Adipocyte (in vitro differentiated cells): ENCODE measurements at regions not wholly inside any gene's neighbourhood (a gene's known extent, or its start where the extent isn't known, plus 50 kb on each side); places are given as distances from the start of the nearest gene placed in this dataset.

Source experiments
- DNase-seq: peaks from one replicate; pipeline ENCODE4 v3.0.0-alpha.2; 2015; ENCODE audit warnings: low read depth
- H3K27me3 ChIP-seq: replicated peaks from 2 replicates; pipeline ENCODE4 v1.7.0; 2013; ENCODE audit warnings: mild to moderate bottlenecking, low read length, moderate library complexity; ENCODE audit not compliant: control insufficient read depth, insufficient read depth
- H3K36me3 ChIP-seq: 2 replicates; pipeline ENCODE4 v1.7.0; 2013; ENCODE audit warnings: low read length, mild to moderate bottlenecking, moderate library complexity; ENCODE audit not compliant: control insufficient read depth, insufficient read depth, severe bottlenecking
- H3K4me1 ChIP-seq: 2 replicates; pipeline ENCODE4 v1.7.0; 2013; ENCODE audit warnings: mild to moderate bottlenecking, low read length, moderate library complexity; ENCODE audit not compliant: control insufficient read depth, insufficient read depth
- H3K4me3 ChIP-seq: 2 replicates; pipeline ENCODE4 v1.7.0; 2013; ENCODE audit warnings: mild to moderate bottlenecking, low read length, moderate library complexity
- H3K9ac ChIP-seq: 2 replicates; pipeline ENCODE4 v1.7.0; 2013; ENCODE audit warnings: mild to moderate bottlenecking, low read length, moderate library complexity
- H3K9me3 ChIP-seq: 2 replicates; pipeline ENCODE4 v1.7.0; 2013; ENCODE audit warnings: mild to moderate bottlenecking, low read length, moderate library complexity; ENCODE audit not compliant: control insufficient read depth

DNA sequence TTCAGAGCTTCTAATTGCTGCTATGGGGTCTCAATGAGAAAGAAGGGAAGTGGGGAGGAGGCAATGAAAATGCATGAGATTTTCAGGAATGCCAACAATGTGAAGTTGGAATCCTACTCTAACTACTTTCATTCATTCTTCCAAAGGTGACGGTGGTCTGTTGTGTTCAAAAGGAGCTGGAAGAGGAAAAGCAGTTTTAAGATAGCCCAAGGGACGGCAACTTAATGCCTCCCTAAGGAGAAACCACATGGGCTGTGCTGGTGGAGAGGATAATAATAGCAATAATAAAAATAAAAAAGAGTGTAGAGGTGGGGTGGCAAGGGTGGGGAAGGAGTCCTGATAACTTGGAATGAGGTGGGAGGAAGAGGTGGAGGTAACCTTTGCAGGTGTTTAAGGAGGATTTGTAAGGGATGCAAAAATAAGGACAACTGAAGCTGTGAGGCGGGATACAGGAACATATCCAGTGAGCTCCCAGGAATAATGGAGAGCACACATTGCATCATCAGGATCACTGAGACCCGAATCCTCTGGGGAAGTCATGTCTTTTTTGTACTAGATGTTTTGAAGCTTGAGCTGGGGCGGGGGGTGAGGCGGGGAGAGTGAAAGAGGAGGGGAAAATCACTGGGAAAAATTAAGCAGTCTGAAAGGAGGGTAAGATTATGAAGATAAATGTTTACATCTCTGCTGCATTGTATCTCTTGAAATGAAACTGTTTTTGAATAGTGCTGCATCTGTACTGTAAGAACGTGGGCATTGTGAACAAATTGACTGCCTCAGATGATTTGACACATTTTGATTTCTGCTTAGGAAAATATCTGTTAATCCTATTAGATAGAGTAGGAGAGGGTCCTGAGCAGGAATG, 120.1 kb upstream of the TMEM161B start:
- Histone ChIP-seq H3K27me3 (no peaks in the 10 kb centered on the region), H3K9me3 (no peaks in the 10 kb centered on the region), H3K4me3 (no peak overlapping the region), H3K4me1 (peaks cover 17% of the 10 kb centered on the region), H3K9ac (no peak overlapping the region), H3K36me3 (no peaks in the 10 kb centered on the region)
- no peak for DNase-seq

DNA sequence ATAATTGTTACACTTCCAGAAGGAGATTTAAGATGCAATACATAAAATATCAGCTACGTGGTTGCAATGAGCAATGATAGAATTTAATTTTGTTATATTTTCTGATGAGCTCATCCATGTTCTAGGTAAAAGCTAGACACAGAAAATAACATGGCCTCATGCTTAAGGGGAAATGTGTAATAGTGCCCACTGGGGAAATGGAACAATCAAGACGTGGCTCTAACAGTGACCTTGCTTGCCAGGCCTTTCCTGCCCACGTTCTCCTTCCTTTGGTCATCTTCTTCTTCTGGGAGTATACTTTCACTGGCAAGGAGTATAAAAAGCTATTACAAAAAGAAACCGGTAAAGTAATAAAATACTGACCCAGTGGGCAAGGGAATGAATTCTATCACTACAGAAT, 116.2 kb upstream of the TMEM161B start:
- no peak for DNase-seq
- H3K4me1 ChIP-seq, result peaks cover 10% of the 10 kb centered on the region
- no peak overlapping the region for H3K4me3 ChIP-seq
- H3K27me3 ChIP-seq, result no peaks in the 10 kb centered on the region
- H3K36me3 ChIP-seq, result no peaks in the 10 kb centered on the region
- no peaks in the 10 kb centered on the region for H3K9me3 ChIP-seq
- H3K9ac ChIP-seq, result no peak overlapping the region

DNA sequence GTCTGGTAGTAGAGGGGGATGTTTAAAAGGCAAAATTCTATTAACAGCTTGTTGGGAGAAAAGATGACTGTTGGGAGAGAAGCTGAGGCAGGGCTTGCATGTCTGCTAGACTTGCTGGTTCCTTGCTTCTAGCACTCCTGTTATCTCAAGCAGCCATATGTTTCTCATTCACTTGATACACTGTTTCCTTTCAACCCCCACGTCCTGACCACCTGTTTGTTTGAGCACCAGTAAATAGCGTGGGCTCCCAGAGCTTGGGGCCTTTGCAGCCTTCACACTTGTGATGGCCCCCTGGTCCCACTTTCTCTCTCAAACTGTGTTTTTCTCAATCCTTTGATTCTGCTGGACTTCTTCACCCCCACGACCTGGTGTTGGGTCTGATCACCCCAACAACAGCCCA, 111.7 kb upstream of the TMEM161B start:
- no peaks in the 10 kb centered on the region for H3K4me1 ChIP-seq
- no peaks in the 10 kb centered on the region for H3K9me3 ChIP-seq
- no peak overlapping the region for H3K9ac ChIP-seq
- no peaks in the 10 kb centered on the region for H3K27me3 ChIP-seq
- no peaks in the 10 kb centered on the region for H3K36me3 ChIP-seq
- no peak overlapping the region for H3K4me3 ChIP-seq
- no peak for DNase-seq

DNA sequence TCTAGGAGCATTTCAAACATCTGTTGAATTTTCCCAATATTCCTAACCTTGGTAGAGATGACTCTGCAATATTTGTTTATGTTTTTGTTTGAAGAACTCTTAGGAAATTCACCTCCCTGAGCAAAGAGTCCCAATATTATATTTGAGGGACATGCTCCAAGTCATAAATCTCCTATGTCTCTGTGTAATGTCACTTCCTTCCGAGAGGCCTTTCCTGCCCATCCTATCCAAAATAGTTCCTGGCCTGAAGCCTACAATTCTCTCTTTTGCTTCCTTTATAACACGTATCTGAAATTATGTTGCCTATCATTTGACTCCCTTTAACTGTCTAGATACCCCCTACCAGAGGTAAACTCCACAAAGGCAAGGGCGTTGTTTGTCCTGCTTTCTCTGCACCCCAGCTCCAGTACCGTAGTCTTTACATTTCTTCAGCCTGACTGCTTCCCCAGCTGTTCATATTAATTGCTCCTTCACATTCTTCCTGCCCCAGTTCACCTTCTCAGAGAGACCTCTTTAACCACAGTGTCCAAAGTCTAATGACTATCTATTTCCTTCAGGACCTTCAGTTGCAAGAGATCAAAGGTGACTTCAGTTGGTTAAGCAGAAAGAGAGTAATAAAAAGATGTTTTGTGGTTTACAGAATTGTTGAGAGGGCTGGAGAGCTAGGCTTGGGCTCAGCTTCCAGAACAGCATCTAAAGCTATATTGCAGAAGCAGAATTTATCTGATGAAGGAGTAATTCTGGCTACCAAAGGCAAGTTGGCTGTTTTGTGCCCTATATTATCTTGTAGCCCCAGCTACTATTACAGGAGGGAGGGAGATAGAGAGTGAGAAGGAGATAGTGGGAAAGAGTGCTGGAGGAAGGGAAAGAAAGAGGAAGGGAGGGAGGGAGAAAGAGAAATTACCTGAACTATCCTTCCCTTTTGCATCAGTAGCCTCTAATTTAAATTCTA, 109.3 kb upstream of the TMEM161B start:
- Histone ChIP-seq H3K4me1 (no peaks in the 10 kb centered on the region), H3K9ac (no peak overlapping the region), H3K36me3 (no peaks in the 10 kb centered on the region), H3K9me3 (no peaks in the 10 kb centered on the region), H3K4me3 (no peak overlapping the region), H3K27me3 (no peaks in the 10 kb centered on the region)
- no peak for DNase-seq

DNA sequence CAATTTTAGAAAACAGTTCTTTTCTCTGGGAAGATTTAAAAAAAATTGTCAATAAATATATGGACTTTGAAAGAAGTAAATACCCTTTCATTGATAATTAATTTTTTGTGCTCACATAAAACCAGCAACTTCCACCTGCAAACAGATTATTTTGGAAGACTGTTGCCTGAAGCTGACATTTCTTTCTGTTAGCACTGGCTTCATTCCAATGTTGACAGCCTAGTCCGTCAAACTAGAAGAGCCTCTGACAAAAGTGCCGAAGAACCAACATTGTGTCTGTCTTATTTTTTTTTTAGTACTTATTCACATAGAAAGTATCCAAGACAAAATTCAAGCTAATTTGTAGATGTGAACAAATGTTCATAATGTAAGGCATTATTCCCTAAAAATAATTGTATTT, 108.6 kb upstream of the TMEM161B start:
- H3K9ac ChIP-seq, result no peak overlapping the region
- DNase-seq, result no peak
- H3K27me3 ChIP-seq, result no peaks in the 10 kb centered on the region
- H3K4me1 ChIP-seq, result no peaks in the 10 kb centered on the region
- H3K4me3 ChIP-seq, result no peak overlapping the region
- H3K9me3 ChIP-seq, result no peaks in the 10 kb centered on the region
- H3K36me3 ChIP-seq, result no peaks in the 10 kb centered on the region

DNA sequence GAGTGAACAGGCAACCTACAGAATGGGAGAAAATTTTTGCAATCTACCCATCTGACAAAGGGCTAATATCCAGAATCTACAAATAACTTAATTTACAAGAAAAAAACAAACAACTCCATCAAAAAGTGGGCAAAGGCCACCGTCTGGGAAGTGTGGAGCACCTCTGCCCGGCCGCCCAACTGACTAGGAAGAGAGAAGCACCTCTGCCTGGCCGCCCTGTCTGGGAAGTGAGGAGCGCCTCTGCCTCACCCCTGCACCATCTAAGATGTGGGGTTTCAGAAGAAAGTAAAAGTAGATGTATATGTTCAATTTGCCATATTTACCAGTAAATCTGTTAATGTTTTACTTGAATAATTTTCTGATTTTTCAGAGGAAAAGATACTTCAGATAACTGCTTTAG, 108.1 kb upstream of the TMEM161B start:
- no peaks in the 10 kb centered on the region for H3K27me3 ChIP-seq
- DNase-seq, result no peak
- H3K4me1 ChIP-seq, result no peaks in the 10 kb centered on the region
- H3K9me3 ChIP-seq, result no peaks in the 10 kb centered on the region
- no peak overlapping the region for H3K4me3 ChIP-seq
- H3K9ac ChIP-seq, result no peak overlapping the region
- H3K36me3 ChIP-seq, result no peaks in the 10 kb centered on the region

DNA sequence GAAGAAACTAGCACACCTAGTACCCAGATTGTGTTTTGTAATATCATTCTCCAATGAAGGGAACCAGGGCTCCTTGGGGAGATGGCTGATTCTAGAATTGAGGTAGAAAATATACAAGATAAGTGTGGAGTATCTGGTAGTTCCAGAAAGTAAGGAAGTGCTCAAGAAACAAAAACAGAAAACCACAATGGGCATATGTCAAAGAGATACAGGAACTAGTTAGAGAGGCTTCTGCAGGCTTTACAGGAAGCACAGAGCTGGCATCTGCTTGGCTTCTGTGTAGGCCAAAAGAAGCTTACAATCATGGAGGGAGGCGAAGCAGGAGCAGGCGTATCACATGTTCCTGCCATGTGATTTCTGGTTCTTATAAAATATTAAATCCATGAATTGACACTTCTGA, 105.7 kb upstream of the TMEM161B start:
- Histone ChIP-seq H3K4me3 (no peak overlapping the region), H3K4me1 (no peaks in the 10 kb centered on the region), H3K27me3 (no peaks in the 10 kb centered on the region), H3K36me3 (no peaks in the 10 kb centered on the region), H3K9ac (no peak overlapping the region), H3K9me3 (no peaks in the 10 kb centered on the region)
- no peak for DNase-seq

DNA sequence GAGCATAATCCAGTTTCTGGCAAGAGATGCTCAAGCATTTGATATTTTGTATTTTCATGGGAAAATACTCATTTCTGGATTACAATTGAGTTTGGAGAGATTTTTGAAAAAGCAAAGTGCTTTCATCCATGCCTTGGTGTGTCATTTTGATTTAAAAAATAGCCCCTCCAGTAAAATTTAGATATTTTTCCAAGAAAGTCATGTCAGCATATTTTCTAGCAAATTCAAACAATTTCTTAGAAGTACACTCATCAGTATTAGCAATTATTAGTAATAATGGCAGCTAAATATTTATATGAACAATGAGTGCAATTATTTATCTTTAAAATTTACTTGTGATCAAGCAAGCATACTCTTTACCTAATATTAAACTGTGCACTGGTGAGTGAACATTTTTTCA, 102.2 kb upstream of the TMEM161B start:
- no peaks in the 10 kb centered on the region for H3K36me3 ChIP-seq
- no peak overlapping the region for H3K4me3 ChIP-seq
- H3K27me3 ChIP-seq, result no peaks in the 10 kb centered on the region
- no peaks in the 10 kb centered on the region for H3K9me3 ChIP-seq
- no peak for DNase-seq
- no peak overlapping the region for H3K9ac ChIP-seq
- H3K4me1 ChIP-seq, result no peaks in the 10 kb centered on the region

DNA sequence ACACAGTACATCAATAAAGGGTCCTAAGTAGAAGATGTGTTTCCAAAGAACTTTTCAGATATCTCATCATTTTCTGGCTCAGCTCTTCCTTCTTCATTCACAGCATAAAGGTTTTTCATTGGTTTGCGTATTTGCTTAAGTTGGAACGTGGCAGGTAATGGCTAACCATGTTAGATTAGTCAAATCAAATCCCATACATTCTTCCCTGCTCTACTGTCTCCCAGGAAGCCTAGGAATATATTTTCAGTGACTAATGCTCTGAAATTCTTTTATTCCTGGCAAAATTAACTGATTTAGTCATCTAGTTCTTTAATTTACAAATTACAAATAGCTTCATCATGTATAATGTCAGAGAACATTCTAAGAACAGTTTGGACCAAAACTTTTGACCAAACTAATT, 99.6 kb upstream of the TMEM161B start:
- Histone ChIP-seq H3K9me3 (no peaks in the 10 kb centered on the region), H3K36me3 (no peaks in the 10 kb centered on the region), H3K4me1 (no peaks in the 10 kb centered on the region), H3K27me3 (no peaks in the 10 kb centered on the region), H3K4me3 (no peak overlapping the region), H3K9ac (no peak overlapping the region)
- DNase-seq, result no peak

DNA sequence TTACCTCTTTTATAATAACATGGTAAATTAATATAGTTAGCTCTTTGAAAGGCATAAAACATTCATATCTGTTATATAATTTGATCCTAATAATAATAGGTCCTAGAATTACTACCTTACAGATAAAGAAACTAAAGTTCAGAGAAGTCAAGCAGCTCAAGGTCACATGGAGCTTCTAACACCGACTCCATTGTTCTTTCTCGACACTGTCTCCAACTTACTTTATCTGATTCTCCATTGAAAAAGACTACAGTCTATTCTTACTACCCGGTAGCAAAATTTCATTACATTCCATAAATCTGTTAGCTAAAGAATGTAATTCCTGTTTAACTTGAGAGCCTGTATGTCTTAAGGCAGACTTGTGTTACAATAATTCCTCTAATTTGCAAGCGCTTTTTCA, 96.3 kb upstream of the TMEM161B start:
- DNase-seq, result no peak
- Histone ChIP-seq H3K9ac (no peak overlapping the region), H3K36me3 (no peaks in the 10 kb centered on the region), H3K27me3 (no peaks in the 10 kb centered on the region), H3K4me1 (peaks cover 9% of the 10 kb centered on the region), H3K9me3 (no peaks in the 10 kb centered on the region), H3K4me3 (no peak overlapping the region)

DNA sequence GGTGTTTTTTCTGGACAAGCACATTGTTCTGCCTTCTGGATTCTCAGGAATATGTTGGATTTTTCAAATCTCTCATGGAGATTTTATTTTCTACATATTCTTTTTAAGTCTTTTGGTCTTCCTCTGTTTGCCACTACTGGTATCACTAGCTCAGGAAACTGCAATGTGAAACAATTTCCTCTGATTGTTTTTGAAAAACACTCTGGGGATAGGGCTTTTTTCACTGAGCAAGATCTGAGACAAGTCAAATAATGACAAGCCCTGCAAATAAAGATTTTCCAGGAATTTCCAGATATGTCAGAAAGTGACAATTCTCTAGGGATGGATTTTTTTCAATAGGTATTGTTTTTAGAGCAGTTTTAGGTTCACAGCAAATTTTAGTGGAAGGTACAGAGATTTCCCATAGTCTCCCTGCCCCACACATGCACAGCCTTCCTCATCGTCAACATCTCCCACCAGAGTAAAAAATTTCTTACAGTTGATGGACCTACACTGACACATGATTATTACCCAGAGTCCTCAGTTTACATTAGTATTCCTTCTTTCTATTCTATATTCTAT, 86.9 kb upstream of the TMEM161B start:
- Histone ChIP-seq H3K4me1 (no peaks in the 10 kb centered on the region), H3K4me3 (no peak overlapping the region), H3K27me3 (no peaks in the 10 kb centered on the region), H3K36me3 (no peaks in the 10 kb centered on the region), H3K9ac (no peak overlapping the region), H3K9me3 (no peaks in the 10 kb centered on the region)
- DNase-seq, result no peak
